22Rv1 (cell line): ENCODE measurements at regions not wholly inside any gene's neighbourhood (a gene's known extent, or its start where the extent isn't known, plus 50 kb on each side); places are given as distances from the start of the nearest gene placed in this dataset.

ENCODE experiments used
- H3K27ac ChIP-seq: fragments of 450-650 bp; 2 replicates; pipeline ENCODE4 v1.5.1; 2017
- CTCF ChIP-seq: fragments of 450-650 bp; IDR thresholded peaks from 2 replicates; pipeline ENCODE4 v1.5.1; 2017; ENCODE audit warnings: mild to moderate bottlenecking
- ZFX ChIP-seq: fragments of 450-650 bp; IDR thresholded peaks from 2 replicates; pipeline ENCODE4 v1.6.1; 2017; ENCODE audit warnings: antibody characterized with exemption, borderline replicate concordance

GRCh38 chr17:70648166-70648565, 478.8 kb downstream of the KCNJ2 start:
- no peak for TF ChIP-seq CTCF
- no peak for TF ChIP-seq ZFX
- no peak overlapping the region for H3K27ac ChIP-seq

DNA sequence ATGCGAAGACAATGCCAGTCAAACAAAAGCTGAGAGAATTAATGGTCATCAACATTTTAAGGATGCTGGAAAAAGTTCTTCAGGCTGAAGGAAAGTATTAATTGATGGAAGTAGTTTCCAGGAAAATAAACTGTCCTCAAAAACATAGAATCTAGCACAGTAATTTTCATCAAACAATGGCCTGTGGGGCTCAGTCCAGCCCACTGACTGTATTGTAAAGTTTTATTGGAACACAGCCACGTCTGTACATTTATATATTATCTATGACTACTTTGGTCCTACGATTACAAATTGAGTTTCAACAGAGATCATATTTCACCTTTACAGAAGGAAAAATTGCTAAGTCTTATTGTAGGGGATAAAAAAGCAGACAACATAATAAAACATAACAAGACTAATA, 484.5 kb downstream of the KCNJ2 start:
- TF ChIP-seq ZFX (no peak), CTCF (no peak)
- H3K27ac ChIP-seq = no peak overlapping the region

- no peak overlapping the region for H3K27ac ChIP-seq
Observed at GRCh38 chr17:70654706-70655105, 485.4 kb downstream of the KCNJ2 start.

GRCh38 chr17:70655176-70655958, 486.0 kb downstream of the KCNJ2 start:
- H3K27ac ChIP-seq = no peak overlapping the region
- TF ChIP-seq CTCF (no peak), ZFX (no peak)

More at GRCh38 chr17:70654706-70655105, 485.4 kb downstream of the KCNJ2 start:
- TF ChIP-seq CTCF (no peak), ZFX (no peak)

DNA sequence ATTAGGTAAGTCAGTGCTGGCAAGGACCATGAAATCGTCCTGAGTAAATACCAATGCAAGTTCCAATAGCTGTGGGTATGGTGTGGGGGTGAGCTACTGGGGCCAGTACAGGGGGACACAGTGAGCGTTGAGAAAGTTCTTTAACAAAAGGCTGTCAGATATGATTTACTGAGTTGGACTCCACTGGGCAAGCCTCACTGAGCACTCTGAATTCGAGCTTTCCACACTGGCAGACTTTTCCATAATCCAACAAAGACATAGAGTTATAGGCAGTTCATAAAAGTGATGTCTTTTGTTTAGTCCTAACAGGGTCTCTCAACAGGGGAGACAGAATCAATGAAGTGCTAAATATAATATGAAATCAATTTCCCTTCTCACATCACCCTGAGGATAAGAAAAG, 489.0 kb downstream of the KCNJ2 start:
- TF ChIP-seq ZFX = no peak
- no peak for TF ChIP-seq CTCF
- no peak overlapping the region for H3K27ac ChIP-seq

- H3K27ac ChIP-seq = no peak overlapping the region
- no peak for TF ChIP-seq CTCF
- TF ChIP-seq ZFX = no peak
Observed at GRCh38 chr17:70658840-70659239, 489.5 kb downstream of the KCNJ2 start.

- TF ChIP-seq ZFX (no peak), CTCF (no peak)
- H3K27ac ChIP-seq = no peak overlapping the region
Observed at GRCh38 chr17:70661342-70662222, 492.2 kb downstream of the KCNJ2 start.
